Endodermal cell (in vitro differentiated cells): ENCODE measurements at regions not wholly inside any gene's neighbourhood (a gene's known extent, or its start where the extent isn't known, plus 50 kb on each side); places are given as distances from the start of the nearest gene placed in this dataset.

Source experiments
- DNase-seq: peaks from one replicate; pipeline ENCODE4 v3.0.0-alpha.2; 2017
- H3K27ac ChIP-seq: 2 replicates; pipeline ENCODE4 v1.5.1; 2013; ENCODE audit warnings: mild to moderate bottlenecking, low read depth, low read length, moderate library complexity
- H3K27me3 ChIP-seq: 2 replicates; pipeline ENCODE4 v1.6.1; 2013; ENCODE audit warnings: mild to moderate bottlenecking, low read length, moderate library complexity; ENCODE audit not compliant: insufficient read depth, control insufficient read depth, poor library complexity, severe bottlenecking
- H3K36me3 ChIP-seq: 2 replicates; pipeline ENCODE4 v1.7.0; 2013; ENCODE audit warnings: mild to moderate bottlenecking, low read length, moderate library complexity; ENCODE audit not compliant: control insufficient read depth, insufficient read depth
- H3K4me1 ChIP-seq: one replicate; pipeline ENCODE4 v1.7.0; 2013; ENCODE audit warnings: low read length; ENCODE audit not compliant: control insufficient read depth, insufficient read depth
- H3K4me3 ChIP-seq: 2 replicates; pipeline ENCODE4 v1.5.1; 2013; ENCODE audit warnings: mild to moderate bottlenecking, low read length, moderate library complexity
- H3K9ac ChIP-seq: 2 replicates; pipeline ENCODE4 v1.6.1; 2013; ENCODE audit warnings: mild to moderate bottlenecking, low read length, moderate library complexity; ENCODE audit not compliant: poor library complexity, severe bottlenecking; ENCODE audit errors: extremely low read depth
- H3K9me3 ChIP-seq: 2 replicates; pipeline ENCODE4 v1.6.1; 2013; ENCODE audit warnings: mild to moderate bottlenecking, low read length, moderate library complexity; ENCODE audit not compliant: control insufficient read depth
- H3K27ac Mint-ChIP-seq: 2 replicates; pipeline ENCODE4 v1.8.0; 2020; ENCODE audit warnings: mixed read lengths
- H3K27me3 Mint-ChIP-seq: 2 replicates; pipeline ENCODE4 v1.8.0; 2021; ENCODE audit warnings: mild to moderate bottlenecking, mixed read lengths; ENCODE audit not compliant: insufficient read depth
- H3K36me3 Mint-ChIP-seq: 2 replicates; pipeline ENCODE4 v1.8.0; 2020; ENCODE audit warnings: low read depth, mixed read lengths
- H3K4me1 Mint-ChIP-seq: 2 replicates; pipeline ENCODE4 v1.8.0; 2020; ENCODE audit warnings: mixed read lengths
- H3K4me3 Mint-ChIP-seq: 2 replicates; pipeline ENCODE4 v1.8.0; 2020; ENCODE audit warnings: mild to moderate bottlenecking, moderate library complexity, mixed read lengths
- H3K9me3 Mint-ChIP-seq: 2 replicates; pipeline ENCODE4 v1.8.0; 2020; ENCODE audit warnings: mild to moderate bottlenecking, mixed read lengths
- WGBS, 2 experiments: methylation state at CpG; one replicate each; pipeline versions ENCODE4 v1.1.5 to v1.1.7; 2013; ENCODE audit warnings: missing lambda C conversion rate in 2 of 2, mixed read lengths in 1 of 2; ENCODE audit not compliant: insufficient coverage in 1 of 2, insufficient read length in 1 of 2; 5-methylcytosine and 5-hydroxymethylcytosine counted together
- TF ChIP-seq, protein P1 (sequence below): fragments of 200-600 bp; sonication (generic); conservative IDR thresholded peaks from 2 replicates; pipeline ENCODE4 v1.5.0; 2021; ENCODE audit warnings: antibody characterized with exemption, mild to moderate bottlenecking

DNA sequence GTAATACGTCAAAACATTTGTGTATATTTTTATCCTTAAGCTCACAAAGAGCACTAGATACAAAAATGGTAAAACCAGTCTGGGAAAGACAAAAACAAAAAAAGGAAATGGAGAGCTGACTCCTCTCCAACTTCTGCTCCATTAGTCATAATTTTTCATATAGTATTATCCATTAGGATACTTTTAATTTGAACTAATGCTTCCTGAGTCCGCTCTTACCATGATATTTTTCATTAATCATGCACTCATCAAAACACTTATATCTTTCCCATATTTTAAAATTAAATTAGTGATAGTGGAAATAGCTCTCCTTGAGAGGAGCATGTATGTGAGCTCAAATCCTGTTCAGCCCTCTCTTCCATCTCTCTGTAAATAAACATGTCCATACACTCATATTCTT is 1093.0 kb upstream of the MIR17HG start:
- H3K4me3 ChIP-seq = no peak overlapping the region
- no peaks in the 10 kb centered on the region for H3K27me3 ChIP-seq
- H3K27ac ChIP-seq = no peak overlapping the region
- Mint-ChIP-seq H3K27me3 (no peaks in the 10 kb centered on the region), H3K27ac (no peak overlapping the region), H3K36me3 (no peaks in the 10 kb centered on the region), H3K4me1 (peaks cover 3% of the 10 kb centered on the region), H3K4me3 (no peak overlapping the region), H3K9me3 (no peaks in the 10 kb centered on the region)
- H3K9ac ChIP-seq = no peak overlapping the region
- H3K9me3 ChIP-seq = no peaks in the 10 kb centered on the region
- 100% methylated on average over 1 of the region's 2 CpGs; no CpG with 5 or more reads in 1 of the 2 experiments for WGBS, 2 experiments
- TF ChIP-seq, protein P1, sequence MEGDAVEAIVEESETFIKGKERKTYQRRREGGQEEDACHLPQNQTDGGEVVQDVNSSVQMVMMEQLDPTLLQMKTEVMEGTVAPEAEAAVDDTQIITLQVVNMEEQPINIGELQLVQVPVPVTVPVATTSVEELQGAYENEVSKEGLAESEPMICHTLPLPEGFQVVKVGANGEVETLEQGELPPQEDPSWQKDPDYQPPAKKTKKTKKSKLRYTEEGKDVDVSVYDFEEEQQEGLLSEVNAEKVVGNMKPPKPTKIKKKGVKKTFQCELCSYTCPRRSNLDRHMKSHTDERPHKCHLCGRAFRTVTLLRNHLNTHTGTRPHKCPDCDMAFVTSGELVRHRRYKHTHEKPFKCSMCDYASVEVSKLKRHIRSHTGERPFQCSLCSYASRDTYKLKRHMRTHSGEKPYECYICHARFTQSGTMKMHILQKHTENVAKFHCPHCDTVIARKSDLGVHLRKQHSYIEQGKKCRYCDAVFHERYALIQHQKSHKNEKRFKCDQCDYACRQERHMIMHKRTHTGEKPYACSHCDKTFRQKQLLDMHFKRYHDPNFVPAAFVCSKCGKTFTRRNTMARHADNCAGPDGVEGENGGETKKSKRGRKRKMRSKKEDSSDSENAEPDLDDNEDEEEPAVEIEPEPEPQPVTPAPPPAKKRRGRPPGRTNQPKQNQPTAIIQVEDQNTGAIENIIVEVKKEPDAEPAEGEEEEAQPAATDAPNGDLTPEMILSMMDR = no peak
- no peaks in the 10 kb centered on the region for H3K36me3 ChIP-seq
- DNase-seq = no peak
- H3K4me1 ChIP-seq = no peaks in the 10 kb centered on the region

DNA sequence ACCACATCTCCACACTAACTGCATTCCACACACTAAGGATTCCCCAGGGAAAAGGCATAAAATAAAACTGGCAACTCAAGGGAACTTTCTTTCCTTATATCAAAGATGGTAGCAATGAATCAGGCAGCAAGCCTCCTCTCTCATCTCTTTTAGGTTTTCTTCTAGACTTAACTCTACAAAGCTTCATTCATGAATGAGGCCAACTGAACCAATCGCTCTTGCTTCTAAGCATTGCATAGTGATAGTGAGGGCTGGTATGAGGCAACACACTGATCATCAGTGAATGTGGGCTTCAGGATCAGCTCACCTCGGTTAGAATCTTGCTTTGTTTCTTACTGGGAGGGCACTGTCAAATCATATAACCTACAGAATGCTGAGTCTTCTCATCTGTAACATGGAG is 1090.7 kb upstream of the MIR17HG start:
- Mint-ChIP-seq H3K4me3 (no peak overlapping the region), H3K4me1 (peaks cover 3% of the 10 kb centered on the region), H3K36me3 (no peaks in the 10 kb centered on the region), H3K27ac (no peak overlapping the region), H3K27me3 (no peaks in the 10 kb centered on the region), H3K9me3 (peaks cover 2% of the 10 kb centered on the region)
- no peaks in the 10 kb centered on the region for H3K36me3 ChIP-seq
- H3K4me3 ChIP-seq = no peak overlapping the region
- 77 to 100% methylated on average over 2 of the region's 2 CpGs for WGBS, 2 experiments
- no peaks in the 10 kb centered on the region for H3K27me3 ChIP-seq
- no peaks in the 10 kb centered on the region for H3K4me1 ChIP-seq
- TF ChIP-seq, protein P1 = no peak
- H3K27ac ChIP-seq = no peak overlapping the region
- H3K9ac ChIP-seq = no peak overlapping the region
- no peaks in the 10 kb centered on the region for H3K9me3 ChIP-seq
- no peak for DNase-seq

DNA sequence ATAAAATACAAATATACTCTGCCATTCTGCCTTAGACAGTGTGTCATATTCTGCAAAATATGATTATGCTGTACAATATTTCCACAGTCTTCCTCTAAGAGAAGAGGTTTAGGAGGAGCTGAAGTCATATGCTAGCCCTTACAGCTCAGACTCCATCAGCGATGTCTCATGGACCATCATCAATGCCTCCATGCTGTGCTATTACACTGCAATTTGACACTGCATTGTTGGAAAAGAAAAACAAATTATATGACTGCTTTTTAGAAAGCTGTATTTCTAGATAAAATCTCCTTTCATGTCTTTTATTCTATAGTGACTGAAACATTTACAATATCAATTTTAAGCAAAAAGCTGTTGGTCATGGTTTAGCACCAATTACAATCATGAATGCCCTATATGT is 1089.4 kb upstream of the MIR17HG start:
- H3K9me3 Mint-ChIP-seq = peaks cover 2% of the 10 kb centered on the region
- no peaks in the 10 kb centered on the region for H3K27me3 Mint-ChIP-seq
- no peak for DNase-seq
- H3K4me1 ChIP-seq = no peaks in the 10 kb centered on the region
- no peak overlapping the region for H3K27ac Mint-ChIP-seq
- H3K4me1 Mint-ChIP-seq = peaks cover 3% of the 10 kb centered on the region
- 100% methylated on average over 1 of the region's 1 CpG; no CpG with 5 or more reads in 1 of the 2 experiments for WGBS, 2 experiments
- H3K9me3 ChIP-seq = no peaks in the 10 kb centered on the region
- no peaks in the 10 kb centered on the region for H3K27me3 ChIP-seq
- TF ChIP-seq, protein P1 = no peak
- H3K4me3 ChIP-seq = no peak overlapping the region
- no peaks in the 10 kb centered on the region for H3K36me3 Mint-ChIP-seq
- H3K27ac ChIP-seq = no peak overlapping the region
- H3K9ac ChIP-seq = no peak overlapping the region
- no peak overlapping the region for H3K4me3 Mint-ChIP-seq
- no peaks in the 10 kb centered on the region for H3K36me3 ChIP-seq
